Astrocyte of the spinal cord (primary cell): ENCODE measurements at regions not wholly inside any gene's neighbourhood (a gene's known extent, or its start where the extent isn't known, plus 50 kb on each side); places are given as distances from the start of the nearest gene placed in this dataset.
A peak's percentile ranks its signal among the peaks of the same experiment; 100 is the strongest.

Experiments
- DNase-seq: peaks from one replicate; pipeline ENCODE4 v3.0.0; 2011; ENCODE audit warnings: low read depth, low spot score
- H3K4me3 ChIP-seq: 2 replicates; pipeline ENCODE4 v1.5.1; 2011; ENCODE audit warnings: low read depth, mild to moderate bottlenecking, low read length, moderate library complexity
- CTCF ChIP-seq: IDR thresholded peaks from 2 replicates; pipeline ENCODE4 v1.5.1; 2012; ENCODE audit warnings: low read depth, mild to moderate bottlenecking, low read length, inconsistent platforms
- in situ Hi-C: cut with HindIII; loops from 2 replicates; pipeline ENCODE4 v1.10.0; 2017; ENCODE audit warnings: low sequenced_read_pairs

- in situ Hi-C loops: no loop called here
- H3K4me3 ChIP-seq: no peak overlapping the region
- DNase-seq: no peak
- no peak for TF ChIP-seq CTCF
Observed at GRCh38 chr3:127475391-127475790, 115.1 kb downstream of the TPRA1 start.

- no peak for DNase-seq
- H3K4me3 ChIP-seq: no peak overlapping the region
- in situ Hi-C loops: no loop called here
- peak; percentile 19 for TF ChIP-seq CTCF
Observed at GRCh38 chr3:127473244-127474024, 117.1 kb downstream of the TPRA1 start.

- H3K4me3 ChIP-seq: no peak overlapping the region
- DNase-seq: no peak
- in situ Hi-C loops: no loop called here
- no peak for TF ChIP-seq CTCF
Observed at GRCh38 chr3:127472506-127472905, 118.0 kb downstream of the TPRA1 start.

- in situ Hi-C loops: no loop called here
- TF ChIP-seq CTCF: no peak
- DNase-seq: no peak
- H3K4me3 ChIP-seq: no peak overlapping the region
Observed at GRCh38 chr3:127471142-127471541, 119.4 kb downstream of the TPRA1 start.

- in situ Hi-C loops: no loop called here
- TF ChIP-seq CTCF: no peak
- no peak overlapping the region for H3K4me3 ChIP-seq
- no peak for DNase-seq
Observed at GRCh38 chr3:127469760-127470159, 120.8 kb downstream of the TPRA1 start.

GRCh38 chr3:127467391-127467790 lies 123.1 kb downstream of the TPRA1 start:
- H3K4me3 ChIP-seq: no peak overlapping the region
- in situ Hi-C loops: no loop called here
- no peak for DNase-seq
- TF ChIP-seq CTCF: no peak
